Medulla oblongata (tissue), 1 donor: ENCODE measurements at regions not wholly inside any gene's neighbourhood (a gene's known extent, or its start where the extent isn't known, plus 50 kb on each side); places are given as distances from the start of the nearest gene placed in this dataset.
"Not testable (repeated sequence)": the region's sequence is repeated elsewhere in the genome, so short reads cannot be mapped to it uniquely, and the experiment has no call there.

ENCODE experiments used
- DNase-seq: peaks from one replicate; pipeline ENCODE4 v3.0.0-alpha.2; 2015; ENCODE audit errors: extremely low spot score

GRCh38 chr3:101141135-101141534 is 147.9 kb upstream of the ABI3BP start:
- DNase-seq, result no peak

GRCh38 chr3:101138817-101139216 is 145.6 kb upstream of the ABI3BP start:
- no peak for DNase-seq

DNA sequence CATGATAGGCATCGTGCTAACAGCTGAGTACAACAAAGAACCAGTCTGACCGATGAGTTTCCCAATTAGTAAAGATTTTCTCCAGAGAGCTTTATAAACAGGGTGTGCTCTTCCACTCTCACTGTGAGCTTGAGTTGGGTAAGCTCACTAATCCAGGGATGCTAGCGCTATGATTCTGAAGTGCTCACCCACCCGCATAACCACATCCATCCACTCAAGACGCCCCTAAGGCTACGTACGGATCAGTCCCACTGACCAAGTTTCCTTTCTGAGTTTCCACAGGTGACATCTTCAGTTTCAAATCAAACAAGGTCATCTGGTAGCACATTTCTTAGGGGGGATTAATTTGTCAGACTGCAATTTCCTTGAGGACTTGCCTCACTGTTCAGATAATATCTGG is 141.1 kb upstream of the ABI3BP start:
- DNase-seq, result no peak

- peak; percentile 7 for DNase-seq
These were observed 140.4 kb upstream of the ABI3BP start for GRCh38 chr3:101133652-101134051.

GRCh38 chr3:101133197-101133596 is 140.0 kb upstream of the ABI3BP start:
- not testable (repeated sequence) for DNase-seq

- no peak for DNase-seq
These were observed 138.5 kb upstream of the ABI3BP start for GRCh38 chr3:101131767-101132166.

GRCh38 chr3:101128786-101129185 is 135.6 kb upstream of the ABI3BP start:
- DNase-seq, result no peak

- DNase-seq, result no peak
These were observed 134.8 kb upstream of the ABI3BP start for GRCh38 chr3:101128001-101128400.

GRCh38 chr3:101124125-101124524 is 130.9 kb upstream of the ABI3BP start:
- DNase-seq, result no peak

GRCh38 chr3:101123081-101123480 is 129.9 kb upstream of the ABI3BP start:
- no peak for DNase-seq

GRCh38 chr3:101122681-101123080 is 129.5 kb upstream of the ABI3BP start:
- DNase-seq, result no peak

- DNase-seq, result no peak
These were observed 126.8 kb upstream of the ABI3BP start for GRCh38 chr3:101120039-101120438.

DNA sequence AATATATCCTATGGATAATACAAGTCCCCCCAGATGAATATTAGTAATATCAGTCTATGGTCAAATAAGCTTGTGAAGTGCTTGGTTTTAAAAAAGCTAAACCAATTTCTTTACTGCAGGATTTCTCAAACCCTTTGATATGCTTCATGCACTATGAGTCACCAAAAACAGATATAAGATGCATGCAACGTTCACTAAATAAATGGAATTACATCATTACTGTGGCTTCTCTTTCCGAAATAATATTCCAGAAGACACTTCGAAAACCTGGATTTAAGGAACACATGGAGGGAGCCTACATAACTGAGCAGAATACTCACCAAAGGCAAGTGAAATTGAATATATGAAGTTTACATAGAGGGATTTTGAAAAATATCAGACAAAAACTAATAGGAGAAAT is 126.3 kb upstream of the ABI3BP start:
- DNase-seq, result no peak

- DNase-seq, result no peak
These were observed 124.8 kb upstream of the ABI3BP start for GRCh38 chr3:101117980-101118379.

DNA sequence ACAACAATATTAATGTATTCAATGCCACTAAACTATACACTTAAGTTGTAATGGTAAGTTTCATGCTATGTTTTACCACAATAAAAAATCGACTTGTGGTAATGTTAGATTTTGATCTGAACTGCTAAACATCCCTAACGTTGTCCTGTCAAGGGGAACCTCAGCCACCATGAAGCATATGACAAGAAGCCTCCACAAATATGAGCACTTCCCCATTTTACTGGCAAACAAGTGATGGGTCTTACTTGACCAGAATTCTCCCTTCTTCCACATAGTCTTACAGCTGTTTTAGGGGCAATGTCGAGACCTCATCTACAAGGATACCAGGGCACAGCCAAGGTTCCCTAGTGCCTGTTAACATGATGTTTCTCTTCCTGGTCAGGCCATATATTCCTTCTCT is 124.2 kb upstream of the ABI3BP start:
- no peak for DNase-seq

DNA sequence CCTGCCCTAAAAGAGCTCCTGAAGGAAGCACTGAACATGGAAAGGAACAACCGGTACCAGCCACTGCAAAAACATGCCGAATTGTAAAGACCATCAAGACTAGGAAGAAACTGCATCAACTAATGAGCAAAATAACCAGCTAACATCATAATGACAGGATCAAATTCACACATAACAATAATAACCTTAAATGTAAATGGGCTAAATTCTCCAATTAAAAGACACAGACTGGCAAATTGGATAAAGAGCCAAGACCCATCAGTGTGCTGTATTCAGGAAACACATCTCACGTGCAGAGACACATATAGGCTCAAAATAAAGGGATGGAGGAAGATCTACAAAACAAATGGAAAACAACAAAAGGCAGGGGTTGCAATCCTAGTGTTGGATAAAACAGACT is 117.1 kb upstream of the ABI3BP start:
- not testable (repeated sequence) for DNase-seq

GRCh38 chr3:101104321-101104720 is 111.1 kb upstream of the ABI3BP start:
- DNase-seq, result no peak

DNA sequence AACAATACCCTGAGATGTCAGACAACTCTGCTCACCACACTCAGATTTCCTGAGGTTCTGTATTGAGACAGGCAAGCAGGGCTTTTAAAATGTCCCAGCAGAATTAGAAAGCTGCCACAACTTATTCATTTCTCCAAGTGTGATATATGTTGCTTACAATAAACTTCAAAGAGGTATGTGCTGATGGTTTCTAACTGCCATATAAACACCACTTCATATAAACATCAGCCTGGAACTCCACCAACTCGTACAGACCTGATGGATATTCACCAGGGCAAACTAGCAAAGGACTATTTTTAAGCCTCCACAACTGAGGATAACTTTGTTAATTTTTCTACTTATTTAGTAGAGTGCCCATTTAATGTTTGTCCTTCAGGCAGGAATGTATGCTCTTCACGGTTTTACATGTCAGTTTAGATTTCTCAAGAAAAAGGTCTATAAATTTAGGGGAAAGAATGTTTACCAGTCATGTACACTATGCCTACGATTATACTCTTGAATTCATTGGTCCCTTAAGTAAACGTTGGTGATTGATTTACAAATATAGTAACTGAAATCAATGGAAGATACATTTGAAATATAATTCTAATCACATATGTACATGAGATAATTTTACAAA is 109.6 kb upstream of the ABI3BP start:
- no peak for DNase-seq

DNA sequence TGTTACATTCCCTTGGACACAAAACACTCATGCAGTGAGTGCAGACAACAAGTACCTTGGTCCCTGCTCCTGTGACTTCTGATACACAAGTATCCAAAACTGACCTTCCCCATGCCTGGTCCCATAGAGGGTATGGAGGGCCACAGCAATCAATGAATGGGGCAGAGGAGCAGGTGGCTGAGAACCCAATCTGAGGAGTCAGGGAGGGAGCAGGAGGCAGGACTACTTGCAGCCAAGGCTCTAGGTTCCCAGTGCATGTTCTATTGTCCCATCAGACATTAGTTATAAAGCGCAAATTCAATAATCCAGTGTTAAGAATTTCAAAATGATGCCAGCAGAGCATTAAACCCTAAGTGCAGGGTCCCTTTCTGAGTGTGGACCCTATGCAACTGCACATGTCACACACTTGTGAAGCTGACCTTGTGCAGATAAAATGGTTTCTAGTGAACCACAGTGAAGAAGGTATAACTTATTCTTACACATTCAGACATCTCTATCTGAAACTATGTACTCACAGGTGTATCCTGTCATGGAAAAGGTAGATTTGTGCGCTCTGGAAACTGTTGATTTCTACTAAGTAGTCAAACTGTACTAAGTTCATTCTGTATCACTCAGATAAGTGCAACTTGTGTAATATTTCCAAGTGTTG is 107.3 kb upstream of the ABI3BP start:
- no peak for DNase-seq

GRCh38 chr3:101099791-101100190 is 106.6 kb upstream of the ABI3BP start:
- no peak for DNase-seq

DNA sequence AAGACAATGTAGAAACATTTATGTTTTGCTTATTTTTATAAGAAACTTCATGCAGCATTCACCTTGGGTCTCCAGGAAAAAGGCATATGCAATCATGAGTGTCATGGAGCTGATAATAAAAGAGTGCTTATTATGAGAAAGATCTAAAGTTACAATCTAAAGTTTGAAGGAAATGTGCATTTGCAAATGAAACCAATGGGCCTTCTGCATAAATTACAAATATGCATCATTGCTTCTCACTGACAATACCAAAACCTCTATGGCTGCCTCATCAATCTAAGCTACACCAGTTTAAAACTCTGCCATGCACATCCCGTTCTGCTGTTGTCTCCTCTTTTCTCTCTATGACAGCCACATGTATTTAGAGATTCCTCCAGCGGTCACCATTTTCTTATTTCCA is 103.2 kb upstream of the ABI3BP start:
- DNase-seq, result no peak

GRCh38 chr3:101095693-101096430 is 102.6 kb upstream of the ABI3BP start:
- no peak for DNase-seq

DNA sequence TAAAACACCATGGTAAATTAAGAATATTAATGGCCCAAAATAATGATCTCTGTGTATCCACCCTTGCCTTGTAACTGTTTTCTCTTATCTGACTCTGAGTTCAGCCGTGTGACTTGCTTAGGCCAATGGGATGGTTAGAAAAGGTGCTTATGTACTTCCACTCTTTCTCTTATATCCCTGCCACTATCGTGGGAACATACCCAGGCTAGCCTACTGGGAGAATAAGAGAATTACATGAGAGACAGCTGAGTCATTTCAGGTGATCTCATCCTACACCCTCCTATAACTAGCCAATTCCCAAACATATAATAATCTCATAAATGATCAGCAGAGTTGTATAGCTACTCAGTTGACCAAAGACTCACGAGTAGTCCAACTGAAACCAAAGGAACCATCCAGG is 98.3 kb upstream of the ABI3BP start:
- no peak for DNase-seq
